ENCODE measurements at regions not wholly inside any gene's neighbourhood (a gene's known extent, or its start where the extent isn't known, plus 50 kb on each side); places are given as distances from the start of the nearest gene placed in this dataset.

- DNase-seq, result no peak
- H3K4me2 ChIP-seq (ENCODE audit: low read depth, low read length), result no peak overlapping the region
- TF ChIP-seq CTCF (IDR thresholded peaks at IDR 0.05; ENCODE audit: low read length) (no peak), EZH2 (optimal IDR thresholded peaks at IDR 0.05; ENCODE audit: low read depth, low read length) (no peak), EZH2phosphoT487 (IDR thresholded peaks at IDR 0.05; ENCODE audit: low read length) (no peak)
Measured at GRCh38 chr1:239662950-239663349, 276.6 kb downstream of the CHRM3 start.

GRCh38 chr1:239672256-239672655 is 285.9 kb downstream of the CHRM3 start:
- Histone ChIP-seq H3K4me2 (ENCODE audit: low read depth, low read length) (no peak overlapping the region), H3K79me2 (ENCODE audit: low read length) (peaks cover 23% of the 10 kb centered on the region), H3K9ac (ENCODE audit: low read length) (no peak overlapping the region), H4K20me1 (ENCODE audit: insufficient read depth, low read length) (no peaks in the 10 kb centered on the region), H2AFZ (ENCODE audit: low read length) (no peak overlapping the region), H3F3A (ENCODE audit: insufficient read depth, low read length) (no peaks in the 10 kb centered on the region), H3K9me3 (replicated peaks; ENCODE audit: insufficient read depth, low read length) (no peaks in the 10 kb centered on the region), H3K27me3 (replicated peaks; ENCODE audit: insufficient read depth, low read length) (no peaks in the 10 kb centered on the region), H3K36me3 (replicated peaks; ENCODE audit: insufficient read depth, low read length) (peaks cover 3% of the 10 kb centered on the region; the same call in 1 of the 2 replicates), H3K9me2 (replicated peaks; ENCODE audit: insufficient read depth, low read length) (no peaks in the 10 kb centered on the region), H3K4me3 (ENCODE audit: low read length) (no peak overlapping the region), H3K4me1 (ENCODE audit: low read length) (no peaks in the 10 kb centered on the region), H3K27ac (ENCODE audit: low read length) (no peak overlapping the region)
- TF ChIP-seq CTCF (IDR thresholded peaks at IDR 0.05; ENCODE audit: low read length) (no peak), EZH2 (optimal IDR thresholded peaks at IDR 0.05; ENCODE audit: low read depth, low read length) (no peak), EZH2phosphoT487 (IDR thresholded peaks at IDR 0.05; ENCODE audit: low read length) (no peak)
- no peak for DNase-seq

More at GRCh38 chr1:239662950-239663349, 276.6 kb downstream of the CHRM3 start:
- Histone ChIP-seq H3F3A (ENCODE audit: insufficient read depth, low read length) (no peaks in the 10 kb centered on the region), H3K4me3 (ENCODE audit: low read length) (no peak overlapping the region), H3K9ac (ENCODE audit: low read length) (no peak overlapping the region), H4K20me1 (ENCODE audit: insufficient read depth, low read length) (no peaks in the 10 kb centered on the region), H3K9me3 (replicated peaks; ENCODE audit: insufficient read depth, low read length) (no peaks in the 10 kb centered on the region), H3K36me3 (replicated peaks; ENCODE audit: insufficient read depth, low read length) (no peaks in the 10 kb centered on the region; the same call in 1 of the 2 replicates), H3K79me2 (ENCODE audit: low read length) (peaks cover 71% of the 10 kb centered on the region), H3K4me1 (ENCODE audit: low read length) (peaks cover 6% of the 10 kb centered on the region), H3K9me2 (replicated peaks; ENCODE audit: insufficient read depth, low read length) (no peaks in the 10 kb centered on the region), H2AFZ (ENCODE audit: low read length) (no peak overlapping the region), H3K27me3 (replicated peaks; ENCODE audit: insufficient read depth, low read length) (no peaks in the 10 kb centered on the region), H3K27ac (ENCODE audit: low read length) (no peak overlapping the region)

- no peak overlapping the region for H3K27ac ChIP-seq (ENCODE audit: low read length)
- H3K4me1 ChIP-seq (ENCODE audit: low read length), result no peaks in the 10 kb centered on the region
- H3K9ac ChIP-seq (ENCODE audit: low read length), result no peak overlapping the region
- H3K27me3 ChIP-seq (replicated peaks; ENCODE audit: insufficient read depth, low read length), result no peaks in the 10 kb centered on the region
- peaks cover 11% of the 10 kb centered on the region for H3K79me2 ChIP-seq (ENCODE audit: low read length)
- H3K4me3 ChIP-seq (ENCODE audit: low read length), result no peak overlapping the region
- no peak for DNase-seq
- H2AFZ ChIP-seq (ENCODE audit: low read length), result no peak overlapping the region
- H4K20me1 ChIP-seq (ENCODE audit: insufficient read depth, low read length), result no peaks in the 10 kb centered on the region
- H3K36me3 ChIP-seq (replicated peaks; ENCODE audit: insufficient read depth, low read length), result peaks cover 9% of the 10 kb centered on the region; the same call in 1 of the 2 replicates
- no peak overlapping the region for H3K4me2 ChIP-seq (ENCODE audit: low read depth, low read length)
- no peaks in the 10 kb centered on the region for H3K9me3 ChIP-seq (replicated peaks; ENCODE audit: insufficient read depth, low read length)
- no peaks in the 10 kb centered on the region for H3K9me2 ChIP-seq (replicated peaks; ENCODE audit: insufficient read depth, low read length)
- TF ChIP-seq CTCF (IDR thresholded peaks at IDR 0.05; ENCODE audit: low read length) (no peak), EZH2phosphoT487 (IDR thresholded peaks at IDR 0.05; ENCODE audit: low read length) (no peak), EZH2 (optimal IDR thresholded peaks at IDR 0.05; ENCODE audit: low read depth, low read length) (no peak)
- H3F3A ChIP-seq (ENCODE audit: insufficient read depth, low read length), result no peaks in the 10 kb centered on the region
Measured at GRCh38 chr1:239675735-239676134, 289.4 kb downstream of the CHRM3 start.
